Loucy (cell line): ENCODE measurements at regions not wholly inside any gene's neighbourhood (a gene's known extent, or its start where the extent isn't known, plus 50 kb on each side); places are given as distances from the start of the nearest gene placed in this dataset.

Source experiments
- EZH2phosphoT487 ChIP-seq: fragments of 200-600 bp; IDR thresholded peaks from 2 replicates; pipeline ENCODE4 v1.6.1; 2018; ENCODE audit warnings: antibody characterized with exemption, mild to moderate bottlenecking, moderate library complexity, borderline replicate concordance
- TF ChIP-seq, protein P1 (sequence below): fragments of 200-600 bp; sonication (generic); conservative IDR thresholded peaks from 2 replicates; pipeline ENCODE4 v1.5.1; 2014; ENCODE audit warnings: mild to moderate bottlenecking, antibody characterized with exemption, low read length

DNA sequence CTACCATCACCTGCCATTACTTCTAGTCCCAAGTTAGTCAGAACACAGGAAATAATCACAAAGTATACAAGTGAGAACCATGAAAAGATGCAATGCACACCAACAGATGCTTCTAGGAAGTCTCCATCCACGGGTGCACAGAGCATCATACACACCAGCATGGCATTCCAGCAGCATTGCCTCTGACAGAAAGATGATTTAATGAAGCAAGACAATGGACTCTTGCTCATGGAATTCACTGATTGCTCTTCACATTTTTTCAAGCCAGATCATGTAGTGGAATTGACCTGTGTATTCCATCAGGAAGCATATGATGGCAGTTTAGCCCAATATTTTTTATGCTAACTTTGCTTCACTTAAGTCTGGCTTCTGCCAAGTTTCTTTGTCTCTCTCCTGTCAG, 406.3 kb upstream of the RGS17 start:
- TF ChIP-seq, protein P1, sequence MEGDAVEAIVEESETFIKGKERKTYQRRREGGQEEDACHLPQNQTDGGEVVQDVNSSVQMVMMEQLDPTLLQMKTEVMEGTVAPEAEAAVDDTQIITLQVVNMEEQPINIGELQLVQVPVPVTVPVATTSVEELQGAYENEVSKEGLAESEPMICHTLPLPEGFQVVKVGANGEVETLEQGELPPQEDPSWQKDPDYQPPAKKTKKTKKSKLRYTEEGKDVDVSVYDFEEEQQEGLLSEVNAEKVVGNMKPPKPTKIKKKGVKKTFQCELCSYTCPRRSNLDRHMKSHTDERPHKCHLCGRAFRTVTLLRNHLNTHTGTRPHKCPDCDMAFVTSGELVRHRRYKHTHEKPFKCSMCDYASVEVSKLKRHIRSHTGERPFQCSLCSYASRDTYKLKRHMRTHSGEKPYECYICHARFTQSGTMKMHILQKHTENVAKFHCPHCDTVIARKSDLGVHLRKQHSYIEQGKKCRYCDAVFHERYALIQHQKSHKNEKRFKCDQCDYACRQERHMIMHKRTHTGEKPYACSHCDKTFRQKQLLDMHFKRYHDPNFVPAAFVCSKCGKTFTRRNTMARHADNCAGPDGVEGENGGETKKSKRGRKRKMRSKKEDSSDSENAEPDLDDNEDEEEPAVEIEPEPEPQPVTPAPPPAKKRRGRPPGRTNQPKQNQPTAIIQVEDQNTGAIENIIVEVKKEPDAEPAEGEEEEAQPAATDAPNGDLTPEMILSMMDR = no peak
- TF ChIP-seq EZH2phosphoT487 = no peak
